HG02870 (cell line): ENCODE measurements at regions not wholly inside any gene's neighbourhood (a gene's known extent, or its start where the extent isn't known, plus 50 kb on each side); places are given as distances from the start of the nearest gene placed in this dataset.
A peak's percentile ranks its signal among the peaks of the same experiment; 100 is the strongest.

ENCODE experiments used
- ATAC-seq: cut with Tn5 transposase; IDR thresholded peaks from one replicate; pipeline ENCODE4 v1.9.1; 2021; ENCODE audit warnings: mild to moderate bottlenecking, moderate library complexity; ENCODE audit not compliant: unreplicated experiment

DNA sequence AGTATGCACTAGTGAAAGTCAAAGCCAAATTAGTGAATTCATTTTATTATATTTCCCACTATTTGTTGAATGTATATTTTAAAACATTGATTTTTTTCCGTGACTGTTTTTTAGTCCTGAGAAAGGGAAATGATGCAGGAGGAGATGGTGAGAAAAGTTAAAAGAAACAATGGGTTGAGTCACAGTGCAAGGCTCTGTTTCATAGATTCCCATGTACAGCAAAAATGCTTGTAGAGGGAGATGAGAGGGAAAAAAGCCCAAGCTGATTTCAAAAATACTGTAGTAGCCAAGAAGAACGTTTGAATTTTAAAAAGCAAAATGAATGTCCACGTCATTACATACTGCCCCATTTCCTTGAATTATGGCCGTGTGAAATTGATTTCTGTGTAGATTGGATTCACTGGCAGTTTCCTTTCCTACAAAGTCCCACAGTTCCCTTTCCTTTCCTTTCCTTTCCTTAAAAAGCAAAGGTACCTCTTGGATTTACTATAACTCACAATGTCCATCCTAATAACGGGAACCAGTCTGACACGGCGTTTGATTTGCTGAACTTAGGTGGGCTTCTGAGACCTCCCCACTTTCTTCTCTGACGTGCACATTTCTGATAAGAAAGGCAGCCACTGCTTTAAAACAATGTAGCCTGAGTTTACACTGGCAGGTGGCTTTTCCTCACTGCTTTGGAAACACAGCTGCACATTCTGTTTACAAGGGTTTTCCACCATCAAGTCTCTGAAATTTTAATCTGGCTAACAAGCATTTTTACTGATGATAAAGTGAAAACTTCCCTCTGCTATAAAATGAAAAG is 63.7 kb downstream of the SPCS3 start:
- ATAC-seq, result no peak

DNA sequence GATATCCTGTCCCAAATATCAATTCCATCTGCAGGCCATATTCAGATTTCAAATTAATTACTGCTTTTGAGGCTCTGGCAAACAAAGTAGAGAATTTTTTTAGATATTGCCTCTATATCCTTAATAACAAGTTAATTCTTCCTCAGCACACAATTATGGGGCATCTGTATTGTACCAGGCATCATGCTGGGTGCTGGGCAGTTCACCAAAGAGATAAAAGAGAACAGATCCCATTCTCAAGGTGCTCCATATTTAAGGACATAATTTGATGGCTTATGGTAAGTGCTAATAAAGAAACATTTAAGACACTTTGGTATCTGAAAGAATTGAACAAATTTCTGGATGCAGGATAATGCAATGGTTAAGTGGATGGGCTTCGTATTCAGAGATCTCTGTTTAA is 65.8 kb downstream of the SPCS3 start:
- ATAC-seq, result no peak

DNA sequence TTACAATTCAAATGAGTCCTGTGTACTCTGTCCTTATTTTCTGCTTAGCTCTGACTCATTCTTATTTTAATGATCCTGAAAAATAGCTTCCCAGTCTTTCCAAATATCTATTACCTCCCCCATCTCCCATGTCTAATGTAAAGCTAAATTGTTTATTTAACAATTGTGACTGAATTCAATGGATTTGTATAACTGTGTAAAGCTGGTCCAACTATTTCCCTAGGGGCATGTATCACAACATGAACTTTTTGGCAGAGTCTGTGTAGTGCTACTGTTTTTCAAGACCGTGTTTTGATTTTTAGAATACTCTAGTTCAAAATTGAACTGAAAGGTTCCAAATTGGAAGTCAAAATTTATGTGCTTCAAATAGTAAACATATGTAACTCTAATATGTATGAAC is 67.8 kb downstream of the SPCS3 start:
- no peak for ATAC-seq

DNA sequence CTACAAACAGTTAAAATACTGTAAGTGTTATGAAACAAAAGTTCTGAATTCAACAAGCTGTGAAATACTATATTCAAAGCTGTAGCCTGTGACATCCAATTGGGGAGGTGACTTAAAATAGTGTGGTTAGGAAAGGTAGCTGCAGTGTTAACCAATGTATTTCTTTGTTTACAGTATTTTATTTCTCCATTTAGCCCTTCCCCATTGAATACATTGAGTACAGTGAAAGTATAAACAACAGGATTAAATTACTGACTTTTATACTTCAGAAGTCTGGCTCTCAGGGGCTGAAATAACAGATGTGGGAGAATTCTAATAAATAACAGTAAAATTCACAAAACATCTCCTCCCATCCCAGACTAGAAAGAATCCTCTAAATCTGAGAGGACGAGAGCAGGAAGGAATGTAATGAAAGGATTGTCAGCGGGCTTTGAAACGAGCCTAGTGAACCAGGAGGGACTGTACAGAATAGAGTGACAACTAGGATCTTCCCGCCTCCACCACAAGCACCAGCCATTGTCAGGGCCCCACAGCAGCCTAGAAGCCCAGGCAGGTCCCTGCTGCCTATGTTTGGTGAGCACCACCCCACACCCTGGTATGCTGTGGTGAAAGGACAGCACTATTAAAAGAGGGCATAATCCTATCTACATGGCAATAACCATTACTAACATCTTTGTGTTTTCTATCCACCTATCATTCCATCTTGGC is 73.7 kb downstream of the SPCS3 start:
- ATAC-seq, result no peak

DNA sequence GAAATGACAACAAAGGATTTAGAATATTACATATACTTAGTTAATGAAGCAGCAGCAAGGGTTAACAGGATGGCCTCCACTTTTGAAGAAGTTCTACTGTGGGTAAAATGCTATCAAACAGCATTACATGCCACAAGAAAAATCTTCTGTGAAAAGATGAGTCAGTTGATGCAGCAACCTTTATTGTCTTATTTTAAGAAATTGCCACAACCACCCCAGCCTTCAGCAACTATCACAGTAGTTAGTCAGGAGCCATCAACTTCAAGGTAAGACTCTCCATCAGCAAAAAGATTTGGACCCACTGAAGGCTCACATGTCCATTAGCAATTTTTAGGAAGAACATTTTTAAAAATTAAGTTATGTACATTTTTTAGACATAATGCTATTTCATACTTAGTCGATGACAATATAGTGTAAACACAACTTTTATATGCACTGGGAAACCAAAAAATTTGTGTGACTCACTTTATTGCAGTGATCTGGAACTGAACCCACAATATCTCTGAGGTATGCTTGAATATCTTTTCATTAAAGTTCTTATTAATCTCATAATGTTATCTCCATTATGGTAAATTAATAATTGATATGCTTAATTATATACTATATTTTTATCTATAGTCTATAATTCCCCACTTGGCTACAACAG is 81.2 kb downstream of the SPCS3 start:
- no peak for ATAC-seq

DNA sequence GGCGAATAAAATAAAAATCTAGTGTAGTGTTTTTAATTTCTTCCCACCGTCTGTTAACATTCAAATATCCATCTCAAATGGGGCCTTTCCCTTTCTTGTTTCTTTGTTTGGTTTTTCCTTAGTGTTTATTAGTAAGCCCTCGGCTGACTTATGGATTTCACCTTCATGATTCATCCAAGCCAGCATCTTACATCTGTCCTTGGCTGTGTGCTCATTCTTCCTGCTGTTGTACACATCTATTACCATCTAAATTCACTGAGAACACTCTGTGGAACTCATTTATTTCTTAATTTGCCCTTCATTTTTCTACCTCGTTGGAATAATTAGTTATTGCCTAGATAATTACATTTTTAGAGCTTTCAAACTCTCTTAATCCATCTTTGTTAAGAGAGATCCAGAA is 84.9 kb downstream of the SPCS3 start:
- ATAC-seq, result no peak

DNA sequence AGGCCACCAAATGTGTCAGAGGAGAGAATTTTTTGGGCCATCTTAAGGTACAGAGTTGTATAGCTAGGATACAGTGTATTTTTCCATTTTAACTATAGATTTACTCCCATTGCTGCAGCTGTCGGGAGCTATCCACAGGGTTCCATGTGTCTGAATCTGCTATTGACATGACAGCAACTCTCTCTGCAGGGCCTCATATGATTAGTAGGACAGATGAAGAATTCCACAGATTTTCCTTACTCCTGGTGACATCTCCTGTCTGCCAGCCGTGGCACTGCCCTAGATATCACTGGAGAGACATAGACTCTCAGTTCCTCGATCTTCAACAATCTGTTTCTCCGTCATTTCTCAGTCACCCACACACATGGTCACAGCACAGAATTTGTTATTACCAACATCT is 86.5 kb downstream of the SPCS3 start:
- no peak for ATAC-seq

DNA sequence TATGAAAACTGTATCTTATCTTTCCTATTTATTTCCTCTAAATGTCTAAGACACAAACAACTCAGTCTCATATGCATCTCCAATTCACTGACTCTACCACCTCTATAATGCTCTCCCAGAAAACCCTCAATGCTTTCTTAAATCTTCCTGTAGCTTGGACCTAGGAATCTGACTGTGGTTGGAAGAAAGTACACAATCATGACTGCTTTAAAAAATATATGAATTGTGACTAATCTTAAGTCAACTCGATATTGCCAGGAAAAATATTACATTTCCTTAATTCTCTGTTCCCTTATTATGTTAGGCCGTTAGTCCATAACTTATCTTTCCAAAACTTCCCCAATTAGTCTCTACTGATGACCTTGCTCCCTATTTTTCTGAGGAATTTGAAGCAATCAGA is 87.0 kb downstream of the SPCS3 start:
- ATAC-seq, result no peak

DNA sequence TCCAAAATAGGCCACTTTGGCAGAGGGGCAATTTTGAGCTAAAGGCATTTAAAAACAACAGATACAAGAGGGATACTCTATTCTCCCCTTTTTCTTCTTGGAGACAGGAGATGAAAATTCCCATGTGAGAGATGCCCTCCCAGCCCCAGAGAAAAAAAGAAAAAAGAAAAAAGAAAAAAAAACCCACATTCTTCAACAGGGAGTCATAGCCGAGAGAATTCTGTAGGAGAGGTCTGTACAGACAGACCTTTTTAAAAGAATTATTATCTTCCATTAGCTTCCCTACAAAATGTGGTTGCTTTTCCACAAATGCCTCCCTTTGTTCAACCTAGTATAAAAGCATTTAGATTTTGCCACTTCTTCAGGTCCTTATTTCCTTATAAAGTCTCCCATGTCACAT is 89.9 kb downstream of the SPCS3 start:
- ATAC-seq, result no peak

DNA sequence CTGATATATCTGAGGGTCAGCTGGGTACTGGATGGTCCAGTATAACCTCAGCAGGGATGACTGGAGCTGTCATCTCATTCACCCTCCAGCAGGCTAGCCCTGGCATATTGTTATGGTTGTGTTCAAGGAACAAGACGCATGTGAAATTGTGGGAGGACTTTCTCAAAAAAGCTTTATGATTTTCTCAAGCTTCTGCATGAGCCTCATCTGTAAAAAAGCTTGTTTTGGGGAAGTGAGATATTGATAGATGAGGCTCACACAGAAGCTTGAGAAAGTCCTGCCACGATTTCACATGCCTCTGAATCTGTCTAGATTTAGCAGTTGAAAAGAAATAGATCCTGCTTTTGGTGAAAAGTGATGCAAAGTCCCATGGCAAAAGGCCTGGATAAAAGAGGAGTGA is 93.4 kb downstream of the SPCS3 start:
- ATAC-seq, result peak; percentile 75

DNA sequence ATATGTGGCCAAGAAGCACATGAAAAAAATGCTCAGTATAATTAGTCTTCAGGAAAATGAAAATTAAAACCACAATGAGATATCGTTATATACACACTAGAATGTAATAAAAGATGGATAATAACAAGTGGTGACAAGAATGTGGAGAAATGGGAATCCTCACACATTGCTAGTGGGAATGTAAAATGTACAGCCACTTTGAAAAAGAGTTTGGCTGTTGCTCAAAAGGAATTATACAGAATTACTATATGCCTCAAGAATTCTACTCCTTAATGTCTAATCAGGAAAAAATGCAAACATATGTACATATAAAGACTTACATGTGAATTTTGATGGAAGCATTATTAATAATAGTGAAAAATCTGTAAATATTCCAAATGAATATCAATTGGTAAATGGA is 102.2 kb downstream of the SPCS3 start:
- ATAC-seq, result no peak

DNA sequence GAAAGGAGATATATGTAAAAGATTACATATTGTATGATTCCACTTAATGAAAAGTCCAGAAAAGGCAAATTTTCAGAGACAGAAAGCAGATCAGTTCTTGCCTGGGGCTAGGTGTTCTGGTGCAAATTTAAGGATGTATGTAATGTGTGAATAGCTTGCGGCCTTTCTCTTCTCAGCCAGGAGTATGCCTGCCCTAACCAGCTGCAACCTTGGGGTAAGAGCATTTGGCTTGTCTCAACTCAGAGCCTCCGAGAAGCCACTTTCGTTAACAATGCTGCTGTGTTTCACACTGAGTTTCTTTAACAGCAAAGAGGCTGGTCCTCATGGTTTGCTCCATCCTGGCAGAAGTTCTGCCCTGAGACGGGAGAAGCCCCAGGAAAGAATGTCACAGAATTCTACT is 102.7 kb downstream of the SPCS3 start:
- no peak for ATAC-seq

DNA sequence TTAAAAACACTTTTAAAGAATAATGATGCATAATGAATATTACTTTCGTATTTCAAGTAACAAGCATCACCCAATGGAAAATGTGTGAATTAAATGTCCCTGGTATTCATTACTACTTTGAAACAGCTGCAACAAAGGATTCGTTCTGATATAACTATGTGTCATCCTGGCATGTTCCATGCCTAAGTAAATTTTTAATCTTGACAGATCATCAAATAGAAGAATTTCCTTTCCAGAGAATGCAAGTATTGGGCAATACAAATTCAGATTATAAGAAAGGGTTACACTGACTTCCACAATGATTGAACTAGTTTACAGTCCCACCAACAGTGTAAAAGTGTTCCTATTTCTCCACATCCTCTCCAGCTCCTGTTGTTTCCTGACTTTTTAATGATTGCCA is 105.3 kb downstream of the SPCS3 start:
- no peak for ATAC-seq

DNA sequence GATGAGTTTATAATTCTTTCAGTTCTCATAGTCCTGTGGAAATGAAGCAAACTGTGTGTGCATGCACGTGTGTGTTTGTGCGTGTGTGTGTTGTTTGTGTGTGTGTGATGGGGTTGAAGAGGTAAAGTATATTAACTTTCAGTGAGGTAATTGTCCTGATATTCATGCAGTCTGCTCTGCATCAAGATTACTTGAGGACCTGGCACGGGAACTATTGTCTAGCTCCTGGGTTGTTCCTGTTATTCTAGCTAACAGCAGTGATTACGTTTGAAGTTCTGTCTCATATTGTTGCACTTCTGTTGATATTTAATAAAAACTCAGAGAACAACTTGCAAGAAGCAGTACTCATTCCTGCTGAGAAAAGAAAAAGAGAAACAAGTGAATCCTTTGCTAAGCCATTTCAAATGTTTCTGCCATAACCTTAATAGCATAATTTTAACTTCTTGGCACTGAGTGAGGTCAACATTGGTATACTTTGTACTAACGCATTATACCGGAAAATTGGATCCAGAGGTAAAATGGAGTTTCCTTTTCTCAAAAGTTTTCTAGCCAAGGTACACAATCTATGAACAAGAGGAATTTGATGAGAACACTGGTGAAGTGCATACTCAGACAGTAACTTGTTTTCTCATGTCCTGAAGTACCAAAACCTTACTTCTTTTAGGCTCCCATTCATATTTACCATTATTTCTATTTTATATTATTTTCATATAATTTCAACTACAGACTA is 113.2 kb downstream of the SPCS3 start:
- no peak for ATAC-seq

DNA sequence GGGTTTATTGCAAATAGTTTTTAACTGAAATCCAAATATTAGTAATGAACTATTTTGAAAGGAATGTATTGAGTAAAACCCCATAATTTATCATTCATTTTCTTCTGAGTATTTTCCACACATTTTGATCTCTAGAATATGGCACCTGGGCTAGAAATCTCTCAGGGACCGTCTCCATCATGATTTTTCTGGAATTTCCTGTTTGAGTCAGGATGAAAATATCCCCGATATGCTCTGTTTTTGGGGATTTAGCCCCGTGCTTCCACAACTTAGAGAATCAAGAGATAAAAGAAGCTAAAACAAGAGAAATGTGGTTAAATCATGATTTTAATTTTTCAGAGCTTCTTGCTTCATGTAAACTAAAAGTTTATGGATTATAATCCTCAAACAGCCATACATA is 114.2 kb downstream of the SPCS3 start:
- ATAC-seq, result no peak

DNA sequence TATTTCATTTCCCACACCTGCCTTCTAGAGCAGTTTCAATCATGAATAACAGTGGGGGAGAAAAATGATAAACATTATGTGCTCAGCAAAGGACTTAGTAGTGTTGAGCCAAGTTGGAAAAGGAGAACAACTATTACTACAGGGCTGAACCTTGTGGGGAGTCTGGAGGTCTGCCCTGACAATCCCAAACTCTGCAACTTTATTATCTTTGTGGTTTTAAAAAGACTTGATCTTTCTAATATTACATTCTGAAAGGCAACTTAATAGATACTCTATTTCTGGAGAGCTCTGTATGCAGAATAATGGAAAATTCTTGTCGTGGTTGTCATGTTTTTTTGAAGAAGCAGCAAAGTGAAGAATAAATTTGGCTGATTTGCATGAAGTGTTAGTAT is 116.1 kb downstream of the SPCS3 start:
- ATAC-seq, result no peak

DNA sequence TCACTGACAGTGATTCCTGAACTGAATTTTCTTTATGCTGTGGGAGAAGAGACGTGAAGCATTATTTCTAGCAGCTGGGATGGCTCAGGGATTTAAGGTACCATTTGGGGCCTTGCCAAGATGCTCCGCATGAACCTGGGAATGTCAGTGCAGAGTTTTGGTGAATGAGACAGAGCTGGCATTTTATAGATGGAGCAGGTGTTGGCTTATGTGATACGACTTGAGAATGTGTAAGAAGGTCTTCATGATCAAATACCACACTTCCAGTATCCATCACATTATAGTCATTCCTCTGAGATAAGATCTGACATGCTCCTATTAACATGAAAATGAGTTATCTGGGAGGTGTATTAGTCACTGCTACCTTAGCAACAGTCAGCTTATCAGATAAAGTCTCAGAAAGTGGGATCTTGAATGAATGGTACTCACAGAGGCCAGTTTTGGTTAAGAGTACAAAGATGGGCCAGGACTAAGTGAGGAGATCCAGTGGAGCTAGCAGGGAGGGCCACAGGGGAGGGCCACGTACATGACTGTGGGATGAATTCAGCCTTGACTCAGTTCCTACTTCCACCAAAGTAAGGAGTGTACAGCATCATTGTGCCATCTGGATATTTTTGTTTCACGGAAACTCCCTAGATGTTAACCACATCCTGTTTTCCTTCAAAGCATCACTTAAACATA is 116.7 kb downstream of the SPCS3 start:
- no peak for ATAC-seq

DNA sequence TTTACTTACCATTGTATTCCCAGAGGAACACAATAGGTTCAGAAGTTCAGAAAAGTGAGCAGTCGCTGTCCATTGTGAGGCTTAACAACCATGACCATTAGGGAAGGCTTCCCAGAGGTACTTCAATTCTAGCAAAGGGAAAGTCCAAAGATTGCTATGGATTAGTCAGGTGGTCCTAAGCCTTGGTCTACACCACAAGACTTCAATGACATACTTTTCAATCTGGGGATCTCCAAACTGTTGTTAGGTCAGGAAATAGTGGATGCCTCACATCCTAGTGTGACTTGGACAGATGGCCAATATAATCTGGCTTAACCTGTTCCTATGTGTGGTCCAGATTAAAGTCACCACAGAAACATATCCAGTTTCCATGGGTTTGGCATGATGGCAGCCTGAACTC is 118.0 kb downstream of the SPCS3 start:
- no peak for ATAC-seq

DNA sequence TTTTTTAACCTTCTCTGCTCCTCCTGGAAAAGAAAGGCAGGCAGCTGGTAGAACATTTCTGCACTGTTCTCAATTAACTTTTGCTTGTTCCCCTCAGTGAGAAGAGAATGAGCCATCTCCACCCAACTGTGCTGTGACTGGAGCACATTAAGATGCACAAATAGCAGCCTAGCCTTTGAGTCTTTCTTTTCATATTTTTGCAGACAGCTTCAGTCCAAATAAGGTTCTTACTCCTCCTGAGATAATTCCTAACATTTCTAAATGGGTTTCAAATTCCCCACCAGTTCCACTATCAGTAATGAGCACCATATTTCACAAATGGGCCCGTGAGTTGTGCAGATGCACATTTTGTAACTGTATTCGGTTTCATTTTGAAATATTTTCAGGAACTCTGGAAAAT is 118.6 kb downstream of the SPCS3 start:
- no peak for ATAC-seq

DNA sequence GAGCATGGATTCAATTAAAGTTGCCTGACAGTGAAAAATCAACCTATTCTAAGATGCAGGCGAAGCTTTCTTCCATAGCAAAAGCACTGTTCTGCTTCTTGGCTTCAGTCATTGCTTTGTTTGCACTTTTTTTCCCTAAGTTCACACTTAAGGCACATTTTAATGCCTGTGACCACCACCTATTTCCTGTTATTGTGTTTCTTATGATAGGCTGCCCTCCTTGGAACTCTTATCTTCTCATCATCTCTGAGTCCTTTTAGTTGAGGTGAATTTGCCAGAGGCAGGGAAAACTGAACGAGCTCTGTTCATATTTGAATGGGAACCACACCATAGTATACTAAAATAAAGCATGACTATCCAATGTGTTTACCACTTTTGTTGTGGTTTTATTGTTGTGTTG is 119.8 kb downstream of the SPCS3 start:
- no peak for ATAC-seq

DNA sequence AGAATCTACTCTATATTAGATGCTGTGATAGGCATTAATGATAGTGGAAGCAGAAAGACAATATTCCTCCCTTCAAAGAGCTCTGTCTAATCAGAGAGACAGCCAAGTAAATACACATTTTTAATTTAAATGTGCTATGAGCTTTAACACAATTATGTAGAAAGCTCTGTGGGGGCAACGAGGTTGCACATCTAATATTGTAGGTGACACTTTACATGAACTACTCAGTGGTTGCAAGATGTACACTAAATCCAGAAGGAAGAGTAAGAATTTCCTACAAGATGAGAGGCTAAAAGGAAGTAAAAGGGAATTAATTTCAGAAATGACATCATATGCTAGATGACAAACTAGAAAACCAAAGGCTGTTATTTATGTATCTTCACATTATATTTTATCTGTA is 120.9 kb downstream of the SPCS3 start:
- no peak for ATAC-seq
